ENCODE measurements at regions not wholly inside any gene's neighbourhood (a gene's known extent, or its start where the extent isn't known, plus 50 kb on each side); places are given as distances from the start of the nearest gene placed in this dataset.

DNA sequence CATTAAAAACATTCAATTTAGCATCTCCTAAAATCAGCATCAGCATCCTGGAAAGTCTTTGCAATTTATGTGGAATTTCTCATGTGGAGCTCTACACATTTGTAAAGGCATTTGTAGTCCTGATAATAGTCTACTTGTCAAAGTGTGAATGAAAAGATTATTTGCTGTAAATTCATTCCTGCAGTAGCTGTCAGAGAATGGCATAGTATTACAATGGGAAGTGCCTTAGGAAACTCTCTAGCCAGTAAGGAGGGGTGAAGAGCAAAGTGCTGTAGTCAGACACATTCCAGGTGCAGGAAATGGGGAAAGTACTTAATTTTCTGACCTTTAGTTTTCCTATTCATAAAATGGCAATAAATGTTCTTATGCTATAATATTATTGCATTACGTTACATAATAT is 627.9 kb downstream of the KCTD16 start:
- TF ChIP-seq, protein P1, sequence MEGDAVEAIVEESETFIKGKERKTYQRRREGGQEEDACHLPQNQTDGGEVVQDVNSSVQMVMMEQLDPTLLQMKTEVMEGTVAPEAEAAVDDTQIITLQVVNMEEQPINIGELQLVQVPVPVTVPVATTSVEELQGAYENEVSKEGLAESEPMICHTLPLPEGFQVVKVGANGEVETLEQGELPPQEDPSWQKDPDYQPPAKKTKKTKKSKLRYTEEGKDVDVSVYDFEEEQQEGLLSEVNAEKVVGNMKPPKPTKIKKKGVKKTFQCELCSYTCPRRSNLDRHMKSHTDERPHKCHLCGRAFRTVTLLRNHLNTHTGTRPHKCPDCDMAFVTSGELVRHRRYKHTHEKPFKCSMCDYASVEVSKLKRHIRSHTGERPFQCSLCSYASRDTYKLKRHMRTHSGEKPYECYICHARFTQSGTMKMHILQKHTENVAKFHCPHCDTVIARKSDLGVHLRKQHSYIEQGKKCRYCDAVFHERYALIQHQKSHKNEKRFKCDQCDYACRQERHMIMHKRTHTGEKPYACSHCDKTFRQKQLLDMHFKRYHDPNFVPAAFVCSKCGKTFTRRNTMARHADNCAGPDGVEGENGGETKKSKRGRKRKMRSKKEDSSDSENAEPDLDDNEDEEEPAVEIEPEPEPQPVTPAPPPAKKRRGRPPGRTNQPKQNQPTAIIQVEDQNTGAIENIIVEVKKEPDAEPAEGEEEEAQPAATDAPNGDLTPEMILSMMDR (IDR thresholded peaks at IDR 0.05; ENCODE audit: insufficient read depth, low read depth, low read length): no peak
- TF ChIP-seq EZH2 (IDR thresholded peaks at IDR 0.05; ENCODE audit: insufficient read depth, low read length): no peak

Data from astrocyte (in vitro differentiated cells and primary cell).